ENCODE measurements at regions not wholly inside any gene's neighbourhood (a gene's known extent, or its start where the extent isn't known, plus 50 kb on each side); places are given as distances from the start of the nearest gene placed in this dataset.

GRCh38 chr14:104424406-104425072 lies 155.0 kb upstream of the C14orf180 start:
- Histone ChIP-seq H3K9me3 (no peaks in the 10 kb centered on the region), H3K4me1 (no peaks in the 10 kb centered on the region), H3K4me2 (no peak overlapping the region), H3K27ac (no peak overlapping the region), H3K4me3 (no peak overlapping the region)
- DNase-seq (ENCODE audit: low read depth in 1 of 2, low spot score in 1 of 2) (no peak), ATAC-seq (no peak; a peak in 1 of 6 replicates), FAIRE-seq (no peak)
- no peak for TF ChIP-seq ESRRA (IDR thresholded peaks at IDR 0.05; ENCODE audit: borderline replicate concordance, low read length)
- no peak for TF ChIP-seq RARB (CRISPR knock-in tag; IDR thresholded peaks at IDR 0.05)
- no peak for TF ChIP-seq ZFP36 (IDR thresholded peaks at IDR 0.05; ENCODE audit: borderline replicate concordance, partially characterized antibody)
- no peak for TF ChIP-seq TFCP2L1 (CRISPR knock-in tag; IDR thresholded peaks at IDR 0.05)
- no peak for TF ChIP-seq EHF (CRISPR knock-in tag; IDR thresholded peaks at IDR 0.05)
- no peak for TF ChIP-seq RAD21 (conservative IDR thresholded peaks at IDR 0.05 in 1 of 2, IDR thresholded peaks at IDR 0.05 in 1 of 2)
- TF ChIP-seq ZSCAN20 (CRISPR knock-in tag; IDR thresholded peaks at IDR 0.05), result no peak
- TF ChIP-seq, protein P1, sequence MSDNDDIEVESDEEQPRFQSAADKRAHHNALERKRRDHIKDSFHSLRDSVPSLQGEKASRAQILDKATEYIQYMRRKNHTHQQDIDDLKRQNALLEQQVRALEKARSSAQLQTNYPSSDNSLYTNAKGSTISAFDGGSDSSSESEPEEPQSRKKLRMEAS (IDR thresholded peaks at IDR 0.05), result no peak
- no peak for TF ChIP-seq FOSL2 (IDR thresholded peaks at IDR 0.05)
- TF ChIP-seq FOSL2 (CRISPR knock-in tag; IDR thresholded peaks at IDR 0.05), result no peak
- TF ChIP-seq EP300 (IDR thresholded peaks at IDR 0.05), result no peak
- TF ChIP-seq SREBF2 (IDR thresholded peaks at IDR 0.05), result no peak
- TF ChIP-seq ZNF302 (CRISPR knock-in tag; IDR thresholded peaks at IDR 0.05), result no peak
- POLR2A ChIA-PET, result no interaction called here
- WGBS (ENCODE audit: missing lambda C conversion rate), result 25% methylated on average over 21 of the region's 24 CpGs
- CTCF ChIA-PET, result no interaction called here

- no peak for TF ChIP-seq HOXB13 (CRISPR knock-in tag; IDR thresholded peaks at IDR 0.05; ENCODE audit: low read depth)
- no peak for TF ChIP-seq CHD2 (IDR thresholded peaks at IDR 0.05; ENCODE audit: low read length, partially characterized antibody)
- no peak for TF ChIP-seq ZNF302 (CRISPR knock-in tag; IDR thresholded peaks at IDR 0.05)
- TF ChIP-seq ESRRA (IDR thresholded peaks at IDR 0.05; ENCODE audit: borderline replicate concordance, low read length), result no peak
- no peak for TF ChIP-seq RAD21 (conservative IDR thresholded peaks at IDR 0.05 in 1 of 2, IDR thresholded peaks at IDR 0.05 in 1 of 2)
- no peak for TF ChIP-seq RNF2 (IDR thresholded peaks at IDR 0.05; ENCODE audit: borderline replicate concordance, low read depth)
- no peak for TF ChIP-seq CEBPB (IDR thresholded peaks at IDR 0.05)
- TF ChIP-seq USF2 (IDR thresholded peaks at IDR 0.05), result no peak
- no peak for TF ChIP-seq RARB (CRISPR knock-in tag; IDR thresholded peaks at IDR 0.05)
- no peak for TF ChIP-seq ZFP36 (IDR thresholded peaks at IDR 0.05; ENCODE audit: borderline replicate concordance, partially characterized antibody)
- TF ChIP-seq, protein P2, sequence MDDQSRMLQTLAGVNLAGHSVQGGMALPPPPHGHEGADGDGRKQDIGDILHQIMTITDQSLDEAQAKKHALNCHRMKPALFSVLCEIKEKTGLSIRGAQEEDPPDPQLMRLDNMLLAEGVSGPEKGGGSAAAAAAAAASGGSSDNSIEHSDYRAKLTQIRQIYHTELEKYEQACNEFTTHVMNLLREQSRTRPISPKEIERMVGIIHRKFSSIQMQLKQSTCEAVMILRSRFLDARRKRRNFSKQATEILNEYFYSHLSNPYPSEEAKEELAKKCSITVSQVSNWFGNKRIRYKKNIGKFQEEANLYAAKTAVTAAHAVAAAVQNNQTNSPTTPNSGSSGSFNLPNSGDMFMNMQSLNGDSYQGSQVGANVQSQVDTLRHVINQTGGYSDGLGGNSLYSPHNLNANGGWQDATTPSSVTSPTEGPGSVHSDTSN (IDR thresholded peaks at IDR 0.05), result no peak
- TF ChIP-seq HOXB5 (CRISPR knock-in tag; IDR thresholded peaks at IDR 0.05), result no peak
- no peak for TF ChIP-seq ZC3H11A (IDR thresholded peaks at IDR 0.05)
- ATAC-seq (no peak), FAIRE-seq (no peak), DNase-seq (ENCODE audit: low read depth in 1 of 2, low spot score in 1 of 2) (no peak)
- H3K4me1 ChIP-seq, result no peaks in the 10 kb centered on the region
- 59% methylated on average over 13 of the region's 16 CpGs for whole genome bisulfite sequencing (ENCODE audit: missing lambda C conversion rate)
- H3K27ac ChIP-seq, result no peak overlapping the region
- no peak overlapping the region for H3K4me3 ChIP-seq
- H3K9me3 ChIP-seq, result no peaks in the 10 kb centered on the region
- POLR2A ChIA-PET, result no interaction called here
- CTCF ChIA-PET, result no interaction called here
- no peak overlapping the region for H3K4me2 ChIP-seq
Observed at GRCh38 chr14:104425171-104425681, 154.3 kb upstream of the C14orf180 start.

Measured in A549 (cell line).